ENCODE measurements at regions not wholly inside any gene's neighbourhood (a gene's known extent, or its start where the extent isn't known, plus 50 kb on each side); places are given as distances from the start of the nearest gene placed in this dataset.

DNA sequence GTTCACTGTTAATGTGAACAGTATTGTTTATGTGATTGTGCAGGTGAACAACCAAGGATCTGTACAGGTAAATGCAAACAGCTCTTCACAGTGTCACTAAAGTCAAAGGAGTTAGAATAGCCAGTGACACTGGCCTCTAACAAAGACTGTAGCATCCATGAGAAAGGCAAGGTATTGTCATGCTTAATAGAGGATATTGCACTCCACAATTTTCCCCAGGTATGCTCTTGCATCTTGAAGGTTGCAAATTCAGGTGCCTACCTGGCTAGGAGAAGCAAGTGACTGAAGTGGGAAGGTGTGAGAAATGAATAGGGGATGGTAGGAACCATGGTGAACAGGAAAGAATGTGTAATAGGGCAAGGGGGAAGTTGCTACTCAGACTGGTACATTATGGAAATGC is 101.2 kb upstream of the EFNA5 start:
- Histone ChIP-seq H3K79me2 (ENCODE audit: insufficient read depth, low read length) (no peaks in the 10 kb centered on the region), H2AFZ (ENCODE audit: low read length) (no peak overlapping the region), H3K4me3 (ENCODE audit: insufficient read depth, low read length) (no peak overlapping the region), H4K20me1 (ENCODE audit: insufficient read depth, low read length) (no peaks in the 10 kb centered on the region), H3K36me3 (ENCODE audit: insufficient read depth, low read length) (no peaks in the 10 kb centered on the region), H3K4me1 (ENCODE audit: insufficient read depth, low read length) (no peaks in the 10 kb centered on the region), H3K9me3 (ENCODE audit: low read depth, low read length) (no peaks in the 10 kb centered on the region), H3K4me2 (ENCODE audit: insufficient read depth, low read length) (no peak overlapping the region), H3K27ac (ENCODE audit: low read depth, low read length) (no peak overlapping the region), H3K27me3 (ENCODE audit: insufficient read depth, low read length) (no peaks in the 10 kb centered on the region)
- TF ChIP-seq CTCF (IDR thresholded peaks at IDR 0.05; ENCODE audit: extremely low read depth, low read depth, low read length): no peak
- no peak for DNase-seq (ENCODE audit: insufficient read length, low spot score, missing footprints)

DNA sequence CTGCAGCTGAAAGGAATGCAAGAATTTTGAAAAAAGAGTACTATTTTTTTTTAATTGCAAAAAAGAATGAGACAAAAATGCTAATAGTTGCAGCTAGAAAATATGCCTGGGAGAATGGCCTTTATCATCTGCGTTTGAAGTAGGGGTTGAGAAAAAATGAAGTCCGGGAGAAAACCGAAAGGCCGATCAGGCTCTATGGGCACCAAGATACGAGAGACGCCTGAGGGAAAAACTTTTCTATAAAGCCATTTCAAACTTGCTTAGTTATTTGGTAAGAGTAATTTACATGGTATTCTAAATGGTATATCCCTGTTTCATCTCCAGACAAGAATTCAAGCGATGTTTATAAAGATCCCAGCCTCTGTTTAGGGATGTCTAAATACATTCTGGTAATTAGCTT is 99.3 kb upstream of the EFNA5 start:
- H3K4me2 ChIP-seq (ENCODE audit: insufficient read depth, low read length): no peak overlapping the region
- no peak for TF ChIP-seq CTCF (IDR thresholded peaks at IDR 0.05; ENCODE audit: extremely low read depth, low read depth, low read length)
- no peaks in the 10 kb centered on the region for H3K36me3 ChIP-seq (ENCODE audit: insufficient read depth, low read length)
- H2AFZ ChIP-seq (ENCODE audit: low read length): no peak overlapping the region
- no peaks in the 10 kb centered on the region for H3K4me1 ChIP-seq (ENCODE audit: insufficient read depth, low read length)
- H4K20me1 ChIP-seq (ENCODE audit: insufficient read depth, low read length): no peaks in the 10 kb centered on the region
- no peaks in the 10 kb centered on the region for H3K27me3 ChIP-seq (ENCODE audit: insufficient read depth, low read length)
- H3K79me2 ChIP-seq (ENCODE audit: insufficient read depth, low read length): no peaks in the 10 kb centered on the region
- H3K27ac ChIP-seq (ENCODE audit: low read depth, low read length): no peak overlapping the region
- no peaks in the 10 kb centered on the region for H3K9me3 ChIP-seq (ENCODE audit: low read depth, low read length)
- DNase-seq (ENCODE audit: insufficient read length, low spot score, missing footprints): no peak
- H3K4me3 ChIP-seq (ENCODE audit: insufficient read depth, low read length): no peak overlapping the region

GRCh38 chr5:107769519-107769918 is 98.8 kb upstream of the EFNA5 start:
- Histone ChIP-seq H3K4me2 (ENCODE audit: insufficient read depth, low read length) (no peak overlapping the region), H3K4me1 (ENCODE audit: insufficient read depth, low read length) (no peaks in the 10 kb centered on the region), H3K36me3 (ENCODE audit: insufficient read depth, low read length) (no peaks in the 10 kb centered on the region), H4K20me1 (ENCODE audit: insufficient read depth, low read length) (no peaks in the 10 kb centered on the region), H3K27ac (ENCODE audit: low read depth, low read length) (no peak overlapping the region), H3K9me3 (ENCODE audit: low read depth, low read length) (no peaks in the 10 kb centered on the region), H3K79me2 (ENCODE audit: insufficient read depth, low read length) (no peaks in the 10 kb centered on the region), H3K27me3 (ENCODE audit: insufficient read depth, low read length) (no peaks in the 10 kb centered on the region), H2AFZ (ENCODE audit: low read length) (no peak overlapping the region), H3K4me3 (ENCODE audit: insufficient read depth, low read length) (no peak overlapping the region)
- TF ChIP-seq CTCF (IDR thresholded peaks at IDR 0.05; ENCODE audit: extremely low read depth, low read depth, low read length): no peak
- DNase-seq (ENCODE audit: insufficient read length, low spot score, missing footprints): no peak

GRCh38 chr5:107766972-107767371 is 96.2 kb upstream of the EFNA5 start:
- H4K20me1 ChIP-seq (ENCODE audit: insufficient read depth, low read length): no peaks in the 10 kb centered on the region
- no peak for DNase-seq (ENCODE audit: insufficient read length, low spot score, missing footprints)
- no peaks in the 10 kb centered on the region for H3K36me3 ChIP-seq (ENCODE audit: insufficient read depth, low read length)
- H3K79me2 ChIP-seq (ENCODE audit: insufficient read depth, low read length): no peaks in the 10 kb centered on the region
- no peak overlapping the region for H2AFZ ChIP-seq (ENCODE audit: low read length)
- H3K27me3 ChIP-seq (ENCODE audit: insufficient read depth, low read length): peaks cover 2% of the 10 kb centered on the region
- H3K9me3 ChIP-seq (ENCODE audit: low read depth, low read length): no peaks in the 10 kb centered on the region
- no peak overlapping the region for H3K4me3 ChIP-seq (ENCODE audit: insufficient read depth, low read length)
- no peak overlapping the region for H3K27ac ChIP-seq (ENCODE audit: low read depth, low read length)
- no peaks in the 10 kb centered on the region for H3K4me1 ChIP-seq (ENCODE audit: insufficient read depth, low read length)
- no peak overlapping the region for H3K4me2 ChIP-seq (ENCODE audit: insufficient read depth, low read length)
- no peak for TF ChIP-seq CTCF (IDR thresholded peaks at IDR 0.05; ENCODE audit: extremely low read depth, low read depth, low read length)
